HG03066 (cell line): ENCODE measurements at regions not wholly inside any gene's neighbourhood (a gene's known extent, or its start where the extent isn't known, plus 50 kb on each side); places are given as distances from the start of the nearest gene placed in this dataset.

Source experiments
- ATAC-seq: cut with Tn5 transposase; IDR thresholded peaks from one replicate; pipeline ENCODE4 v1.9.1; 2021; ENCODE audit warnings: low read depth; ENCODE audit not compliant: unreplicated experiment

- no peak for ATAC-seq
These were observed 77.4 kb upstream of the GCFC2 start for GRCh38 chr2:75788154-75788553.

GRCh38 chr2:75787532-75788132, 76.9 kb upstream of the GCFC2 start:
- no peak for ATAC-seq

GRCh38 chr2:75775311-75775823, 64.7 kb upstream of the GCFC2 start:
- no peak for ATAC-seq

GRCh38 chr2:75772908-75773630, 62.4 kb upstream of the GCFC2 start:
- no peak for ATAC-seq

GRCh38 chr2:75765798-75766197, 55.1 kb upstream of the GCFC2 start:
- ATAC-seq, result no peak

GRCh38 chr2:75764611-75765010, 53.9 kb upstream of the GCFC2 start:
- no peak for ATAC-seq
